H1 (cell line): ENCODE measurements at regions not wholly inside any gene's neighbourhood (a gene's known extent, or its start where the extent isn't known, plus 50 kb on each side); places are given as distances from the start of the nearest gene placed in this dataset.

Experiments used
- CTCF ChIA-PET: fragments of 300-600 bp; sonication (Branson Sonifier 250); formaldehyde crosslinking; loops from one replicate; lab custom pipeline; 2021; ENCODE audit not compliant: partially characterized antibody; lab: Charles Lee
- POLR2A ChIA-PET: fragments of 300-600 bp; sonication (Branson Sonifier 250); formaldehyde crosslinking; loops from one replicate; lab custom pipeline; 2021; ENCODE audit warnings: inconsistent platforms; ENCODE audit not compliant: partially characterized antibody; lab: Charles Lee
- DNase-seq, 2 experiments: peaks; one replicate each; pipeline versions ENCODE4 v3.0.0 to v3.0.0-alpha.2; 2010 to 2022; ENCODE audit warnings: low spot score in 2 of 2, low read depth in 1 of 2, mixed read lengths in 1 of 2
- FAIRE-seq: peaks from 2 replicates; lab custom pipeline; 2011; peaks lifted over from hg19 to GRCh38; lab: Jason Lieb, UNC
- H2AFZ ChIP-seq: 2 replicates; pipeline ENCODE4 v1.8.1; 2012; ENCODE audit warnings: low read length, inconsistent platforms
- H2AK5ac ChIP-seq: 2 replicates; pipeline ENCODE4 v1.6.1; 2013; ENCODE audit warnings: low read depth, low read length
- H2BK120ac ChIP-seq: replicated peaks from 2 replicates; pipeline ENCODE3; 2013; ENCODE audit warnings: low read depth, low read length, inconsistent platforms
- H2BK12ac ChIP-seq: 2 replicates; pipeline ENCODE4 v1.6.1; 2013; ENCODE audit warnings: low read depth, low read length
- H2BK15ac ChIP-seq: 2 replicates; pipeline ENCODE4 v1.6.1; 2013; ENCODE audit warnings: low read length
- H2BK20ac ChIP-seq: 2 replicates; pipeline ENCODE4 v1.6.1; 2013; ENCODE audit warnings: low read length
- H2BK5ac ChIP-seq: 2 replicates; pipeline ENCODE4 v1.6.1; 2013; ENCODE audit warnings: low read depth, low read length
- H3K14ac ChIP-seq: 2 replicates; pipeline ENCODE4 v1.6.1; 2013; ENCODE audit warnings: inconsistent platforms; ENCODE audit not compliant: insufficient read length
- H3K18ac ChIP-seq: 2 replicates; pipeline ENCODE4 v1.6.1; 2013; ENCODE audit warnings: low read length; ENCODE audit errors: extremely low read depth
- H3K23ac ChIP-seq: 2 replicates; pipeline ENCODE4 v1.6.1; 2013; ENCODE audit warnings: inconsistent platforms; ENCODE audit not compliant: insufficient read length
- H3K23me2 ChIP-seq: 2 replicates; pipeline ENCODE4 v1.6.1; 2013; ENCODE audit warnings: low read depth, low read length
- H3K27ac ChIP-seq: 2 replicates; pipeline ENCODE4 v1.6.1; 2011; ENCODE audit warnings: low read depth, low read length, inconsistent platforms
- H3K27me3 ChIP-seq, 4 experiments: replicated peaks in 1 of 4; 1 replicate in 1 of 4; 2 replicates in 3 of 4; pipeline versions ENCODE4 v1.6.1 to v1.8.1; 2011 to 2013; ENCODE audit warnings: low read length in 3 of 4, mild to moderate bottlenecking in 3 of 4, inconsistent platforms in 2 of 4, mixed read lengths in 2 of 4, moderate library complexity in 1 of 4; ENCODE audit not compliant: control insufficient read depth in 3 of 4, insufficient read depth in 3 of 4; ENCODE audit errors: extremely low read depth in 1 of 4
- H3K36me3 ChIP-seq, 4 experiments: 2 replicates each; pipeline versions ENCODE4 v1.6.1 to v1.8.1; 2011 to 2013; ENCODE audit warnings: mild to moderate bottlenecking in 4 of 4, low read length in 3 of 4, moderate library complexity in 2 of 4, control low read depth in 1 of 4, inconsistent platforms in 1 of 4; ENCODE audit not compliant: insufficient read depth in 4 of 4, control insufficient read depth in 2 of 4
- H3K4ac ChIP-seq: replicated peaks from 2 replicates; pipeline ENCODE3; 2013; ENCODE audit warnings: low read length, low read depth, mixed read lengths, inconsistent platforms; ENCODE audit not compliant: insufficient read length
- H3K4me1 ChIP-seq, 4 experiments: replicated peaks in 1 of 4; 1 replicate in 1 of 4; 2 replicates in 3 of 4; pipeline versions ENCODE4 v1.6.1 to v1.8.1; 2011 to 2013; ENCODE audit warnings: low read length in 3 of 4, inconsistent platforms in 2 of 4, mixed read lengths in 1 of 4; ENCODE audit not compliant: insufficient read depth in 4 of 4, control insufficient read depth in 3 of 4
- H3K4me2 ChIP-seq, 2 experiments: 2 replicates each; pipeline versions ENCODE4 v1.6.1 to v1.8.1; 2011 to 2013; ENCODE audit warnings: low read depth in 2 of 2, low read length in 2 of 2, control low read depth in 1 of 2, inconsistent platforms in 1 of 2, mild to moderate bottlenecking in 1 of 2; ENCODE audit not compliant: insufficient read depth in 1 of 2
- H3K4me3 ChIP-seq, 4 experiments: fragments of 200-600, 300-600 bp in 1 of 4; sonication (generic), shearing (Covaris generic), sonication (Bioruptor Twin) in 1 of 4; 2 replicates each; pipeline versions ENCODE4 v1.5.1 to v1.8.1; 2011 to 2016; ENCODE audit warnings: low read length in 4 of 4, low read depth in 3 of 4, control low read depth in 2 of 4, inconsistent platforms in 2 of 4, mild to moderate bottlenecking in 2 of 4, mixed read lengths in 1 of 4, moderate library complexity in 1 of 4; ENCODE audit not compliant: insufficient read depth in 2 of 4; ENCODE audit errors: extremely low read depth in 1 of 4
- H3K56ac ChIP-seq: replicated peaks from 2 replicates; pipeline ENCODE3; 2013; ENCODE audit warnings: low read depth, mild to moderate bottlenecking, mixed read lengths, low read length, inconsistent platforms; ENCODE audit not compliant: insufficient read length
- H3K79me1 ChIP-seq: 2 replicates; pipeline ENCODE4 v1.6.1; 2013; ENCODE audit warnings: low read depth, low read length, control low read depth
- H3K79me2 ChIP-seq, 2 experiments: 2 replicates each; pipeline versions ENCODE4 v1.6.1 to v1.8.1; 2012 to 2013; ENCODE audit warnings: low read length in 2 of 2, mild to moderate bottlenecking in 2 of 2, inconsistent platforms in 1 of 2; ENCODE audit not compliant: insufficient read depth in 2 of 2, control insufficient read depth in 1 of 2
- H3K9ac ChIP-seq, 4 experiments: replicated peaks in 1 of 4; 1 replicate in 1 of 4; 2 replicates in 3 of 4; pipeline versions ENCODE4 v1.6.1 to v1.8.1; 2011 to 2013; ENCODE audit warnings: low read depth in 3 of 4, low read length in 3 of 4, control low read depth in 2 of 4, mild to moderate bottlenecking in 2 of 4, moderate library complexity in 2 of 4, inconsistent platforms in 1 of 4; ENCODE audit errors: extremely low read depth in 1 of 4
- H3K9me3 ChIP-seq, 2 experiments: 2 replicates each; pipeline versions ENCODE4 v1.6.1 to v1.8.1; 2012 to 2013; ENCODE audit warnings: mild to moderate bottlenecking in 2 of 2, moderate library complexity in 2 of 2, control low read depth in 1 of 2, inconsistent platforms in 1 of 2, low read depth in 1 of 2, low read length in 1 of 2, mixed read lengths in 1 of 2; ENCODE audit not compliant: insufficient read depth in 2 of 2
- H4K20me1 ChIP-seq, 2 experiments: replicated peaks in 1 of 2; 2 replicates each; pipeline versions ENCODE3 to v1.8.1; 2011 to 2013; ENCODE audit warnings: inconsistent platforms in 2 of 2, low read length in 2 of 2, mild to moderate bottlenecking in 1 of 2; ENCODE audit not compliant: insufficient read depth in 2 of 2, control insufficient read depth in 1 of 2
- H4K5ac ChIP-seq: 2 replicates; pipeline ENCODE4 v1.6.1; 2013; ENCODE audit warnings: low read length, low read depth, mixed read lengths, inconsistent platforms; ENCODE audit not compliant: insufficient read length
- H4K8ac ChIP-seq: 2 replicates; pipeline ENCODE4 v1.8.0; 2013; ENCODE audit warnings: mild to moderate bottlenecking, moderate library complexity, low read length, inconsistent platforms; ENCODE audit not compliant: insufficient read depth; ENCODE audit errors: extremely low read depth
- H4K91ac ChIP-seq: replicated peaks from 2 replicates; pipeline ENCODE3; 2013; ENCODE audit warnings: low read length, mixed read lengths, inconsistent platforms; ENCODE audit not compliant: insufficient read length
- BCL11A ChIP-seq, 2 experiments: IDR thresholded peaks; one replicate each; pipeline ENCODE4 v1.6.1; 2011; ENCODE audit warnings: low read depth in 2 of 2, low read length in 2 of 2, mild to moderate bottlenecking in 2 of 2
- CBX8 ChIP-seq: fragments of 300-800, 300-1000 bp; sonication (generic); IDR thresholded peaks from 2 replicates; pipeline ENCODE4 v1.7.1; 2016; ENCODE audit warnings: low read depth, low read length, borderline replicate concordance
- CEBPB ChIP-seq: IDR thresholded peaks from 2 replicates; pipeline ENCODE4 v1.6.1; 2012; ENCODE audit warnings: low read depth, low read length
- CREB1 ChIP-seq: IDR thresholded peaks from 2 replicates; pipeline ENCODE4 v1.6.1; 2012; ENCODE audit warnings: inconsistent platforms
- GABPA ChIP-seq: IDR thresholded peaks from 2 replicates; pipeline ENCODE4 v1.6.1; 2011; ENCODE audit warnings: mild to moderate bottlenecking, low read length, moderate library complexity, borderline replicate concordance; ENCODE audit not compliant: insufficient read depth
- POLR2A ChIP-seq, 2 experiments: IDR thresholded peaks; 1 replicate in 1 of 2; 2 replicates in 1 of 2; pipeline ENCODE4 v1.6.1; 2011; ENCODE audit warnings: low read depth in 2 of 2, low read length in 2 of 2, mild to moderate bottlenecking in 2 of 2; ENCODE audit errors: control extremely low read depth in 1 of 2
- POU5F1 ChIP-seq: IDR thresholded peaks from 2 replicates; pipeline ENCODE4 v1.6.1; 2011; ENCODE audit warnings: low read depth, mild to moderate bottlenecking, low read length, moderate library complexity
- SAP30 ChIP-seq: fragments of 300-600 bp; sonication (generic); IDR thresholded peaks from 2 replicates; pipeline ENCODE4 v1.7.1; 2012; ENCODE audit warnings: low read length, moderate library complexity, mild to moderate bottlenecking, inconsistent platforms; ENCODE audit not compliant: insufficient read depth, insufficient replicate concordance
- SRF ChIP-seq: IDR thresholded peaks from 2 replicates; pipeline ENCODE4 v1.6.1; 2011; ENCODE audit warnings: mild to moderate bottlenecking, low read depth, low read length, moderate library complexity
- WGBS, 2 experiments: shearing (Covaris generic) in 1 of 2; methylation state at CpG; one replicate each; pipeline versions ENCODE4 v1.1.6 to v1.1.7; 2013 to 2015; ENCODE audit warnings: low lambda C conversion rate in 2 of 2, mixed read lengths in 2 of 2, inconsistent platforms in 1 of 2, low coverage in 1 of 2, missing lambda C conversion rate in 1 of 2; ENCODE audit not compliant: insufficient replicate concordance in 2 of 2, insufficient coverage in 1 of 2, insufficient read length in 1 of 2; ENCODE audit errors: extremely low coverage in 1 of 2, missing lambda C conversion rate in 1 of 2; 5-methylcytosine and 5-hydroxymethylcytosine counted together
- TF ChIP-seq, protein P1 (sequence below): IDR thresholded peaks from 2 replicates; pipeline ENCODE4 v1.6.1; 2011; ENCODE audit warnings: low read depth, mild to moderate bottlenecking, low read length; ENCODE audit not compliant: insufficient read depth

DNA sequence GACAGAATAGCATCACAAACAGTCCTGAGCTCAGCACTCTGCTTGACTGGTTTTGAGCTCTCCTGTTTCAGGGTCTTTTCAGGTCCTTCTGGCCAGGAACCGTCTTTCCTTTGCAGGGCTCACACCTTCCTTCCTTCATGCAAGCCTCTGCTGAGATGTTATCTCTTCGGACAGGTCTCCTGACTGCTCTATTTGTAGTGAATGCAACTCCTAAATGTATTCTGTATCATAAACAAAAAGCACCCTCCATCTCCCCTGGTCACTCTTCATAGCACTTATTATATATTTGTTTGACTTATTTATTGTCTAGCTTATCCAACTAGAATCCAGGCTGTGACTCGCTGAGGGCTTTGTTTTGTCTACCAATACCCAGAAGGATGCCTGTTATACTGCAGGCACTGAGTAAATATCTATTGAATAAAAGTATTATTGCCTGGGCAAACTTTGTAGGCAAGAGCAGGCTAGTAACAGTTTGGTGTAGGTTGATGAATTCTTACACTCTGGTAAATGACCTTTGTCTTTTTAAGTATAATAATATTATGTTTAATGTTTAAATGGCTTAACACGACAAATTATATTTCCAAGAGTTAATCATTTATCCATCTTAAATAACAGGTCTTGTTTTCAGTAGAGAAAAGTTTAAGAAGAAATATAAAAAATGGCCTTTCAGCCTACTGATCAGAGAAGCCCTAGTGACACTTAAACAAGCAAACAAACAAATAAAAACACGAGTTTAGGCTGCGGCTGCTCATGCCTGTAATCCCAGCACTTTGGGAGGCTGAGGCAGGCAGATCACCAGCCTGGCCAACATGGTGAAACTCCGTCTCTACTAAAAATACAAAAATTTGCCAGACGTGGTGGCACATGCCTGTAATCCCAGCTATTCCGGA, 199.7 kb downstream of the BCAS1 start:
- peak overlapping the region; percentile 97 for H3K4ac ChIP-seq
- no peak overlapping the region; the same call in 1 of the 2 replicates for H2AK5ac ChIP-seq
- peak overlapping the region; percentile 91; the same call in 1 of the 2 replicates for H2BK12ac ChIP-seq
- no peaks in the 10 kb centered on the region for H4K20me1 ChIP-seq
- TF ChIP-seq POU5F1 (no peak), GABPA (no peak), SRF (no peak), CBX8 (no peak), CREB1 (no peak), CEBPB (no peak), POLR2A (IDR thresholded peaks at IDR 0.05; ENCODE audit: control extremely low read depth in 1 of 2, low read depth in 2 of 2, low read length in 2 of 2) (no peak), BCL11A (IDR thresholded peaks at IDR 0.05; ENCODE audit: low read depth in 2 of 2, low read length in 2 of 2) (no peak), SAP30 (no peak)
- TF ChIP-seq, protein P1, sequence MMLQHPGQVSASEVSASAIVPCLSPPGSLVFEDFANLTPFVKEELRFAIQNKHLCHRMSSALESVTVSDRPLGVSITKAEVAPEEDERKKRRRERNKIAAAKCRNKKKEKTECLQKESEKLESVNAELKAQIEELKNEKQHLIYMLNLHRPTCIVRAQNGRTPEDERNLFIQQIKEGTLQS: no peak
- H3K18ac ChIP-seq: peak overlapping the region; percentile 82; the same call in 1 of the 2 replicates
- DNase-seq (no peak), FAIRE-seq (no peak)
- peaks cover 7 to 21% (median 16%) of the 10 kb centered on the region in 4 experiments for H3K4me1 ChIP-seq
- no peak overlapping the region for H4K8ac ChIP-seq
- no peaks in the 10 kb centered on the region for H3K36me3 ChIP-seq
- no peaks in the 10 kb centered on the region for H3K79me1 ChIP-seq
- H3K27ac ChIP-seq: no peak overlapping the region
- H3K9ac ChIP-seq: no peak overlapping the region
- H4K5ac ChIP-seq: peak overlapping the region; percentile 44
- H4K91ac ChIP-seq: peak overlapping the region; percentile 94
- no peaks in the 10 kb centered on the region for H3K79me2 ChIP-seq
- ChIA-PET CTCF (interaction anchor here (0.6 to 3.9 kb wide), 22 partner anchors 8 to 291 kb away, joined by 3 to 42 read pairs (median 3); no protein-coding TSS in a partner anchor), POLR2A (no interaction called here)
- no peaks in the 10 kb centered on the region for H3K23me2 ChIP-seq
- WGBS, 2 experiments: 84% methylated on average over 9 of the region's 9 CpGs; no CpG with 5 or more reads in 1 of the 2 experiments
- H2BK15ac ChIP-seq: no peak overlapping the region
- H3K9me3 ChIP-seq: no peaks in the 10 kb centered on the region
- no peak overlapping the region for H3K4me2 ChIP-seq
- H2BK20ac ChIP-seq: peak overlapping the region; percentile 81; the same call in 1 of the 2 replicates
- H2AFZ ChIP-seq: no peak overlapping the region
- H2BK120ac ChIP-seq: peak overlapping the region; percentile 47
- H3K27me3 ChIP-seq: no peaks in the 10 kb centered on the region
- H2BK5ac ChIP-seq: peak overlapping the region; percentile 80; the same call in 1 of the 2 replicates
- no peak overlapping the region for H3K56ac ChIP-seq
- H3K23ac ChIP-seq: no peak overlapping the region
- H3K4me3 ChIP-seq: no peak overlapping the region
- no peak overlapping the region for H3K14ac ChIP-seq
